Renal pelvis (tissue), 1 donor: ENCODE measurements at regions not wholly inside any gene's neighbourhood (a gene's known extent, or its start where the extent isn't known, plus 50 kb on each side); places are given as distances from the start of the nearest gene placed in this dataset.

ENCODE experiments used
- DNase-seq: peaks from one replicate; pipeline ENCODE4 v3.0.0-alpha.2; 2013

DNA sequence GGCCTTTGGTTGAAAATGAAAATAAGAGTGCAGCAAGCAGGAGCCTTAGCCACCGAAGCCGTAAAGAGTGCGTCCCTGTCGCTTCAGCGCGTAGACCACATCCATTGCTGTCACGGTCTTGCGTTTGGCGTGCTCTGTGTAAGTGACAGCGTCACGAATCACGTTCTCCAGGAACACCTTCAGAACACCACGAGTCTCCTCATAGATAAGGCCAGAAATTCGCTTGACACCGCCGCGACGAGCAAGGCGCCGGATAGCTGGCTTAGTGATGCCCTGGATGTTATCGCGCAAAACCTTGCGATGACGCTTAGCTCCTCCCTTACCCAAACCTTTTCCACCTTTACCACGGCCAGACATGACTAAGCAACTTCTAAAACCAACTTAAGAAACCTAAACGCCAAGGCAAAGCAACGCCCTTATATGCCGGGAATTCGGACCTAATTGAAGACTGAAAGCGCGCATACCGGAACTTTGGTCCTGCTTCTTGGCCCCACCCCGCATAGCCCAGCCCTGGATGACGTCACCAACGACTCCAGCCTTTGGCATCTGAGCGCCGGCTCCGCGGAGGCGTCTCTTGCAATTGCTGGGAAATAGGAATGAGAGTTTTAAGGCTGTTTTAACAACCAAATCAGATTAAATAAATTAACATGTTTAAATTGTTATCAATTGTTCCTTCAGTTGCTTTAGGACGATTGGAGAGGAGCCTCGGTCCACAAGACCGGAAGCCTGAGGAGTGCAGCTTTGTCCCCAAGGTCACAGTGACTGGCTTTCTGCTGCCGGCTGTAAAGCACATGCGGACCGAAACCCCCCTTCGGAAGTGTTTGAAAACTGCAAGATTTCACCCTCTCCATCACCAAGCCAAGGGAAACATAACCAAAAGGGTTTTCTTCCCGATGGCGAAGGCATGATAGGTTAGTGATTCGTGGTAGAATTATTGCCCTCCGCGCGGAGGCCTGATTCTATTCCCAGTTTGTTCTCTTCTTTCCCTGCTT is 79.6 kb upstream of the BTN3A2 start:
- peak; percentile 100 for DNase-seq

DNA sequence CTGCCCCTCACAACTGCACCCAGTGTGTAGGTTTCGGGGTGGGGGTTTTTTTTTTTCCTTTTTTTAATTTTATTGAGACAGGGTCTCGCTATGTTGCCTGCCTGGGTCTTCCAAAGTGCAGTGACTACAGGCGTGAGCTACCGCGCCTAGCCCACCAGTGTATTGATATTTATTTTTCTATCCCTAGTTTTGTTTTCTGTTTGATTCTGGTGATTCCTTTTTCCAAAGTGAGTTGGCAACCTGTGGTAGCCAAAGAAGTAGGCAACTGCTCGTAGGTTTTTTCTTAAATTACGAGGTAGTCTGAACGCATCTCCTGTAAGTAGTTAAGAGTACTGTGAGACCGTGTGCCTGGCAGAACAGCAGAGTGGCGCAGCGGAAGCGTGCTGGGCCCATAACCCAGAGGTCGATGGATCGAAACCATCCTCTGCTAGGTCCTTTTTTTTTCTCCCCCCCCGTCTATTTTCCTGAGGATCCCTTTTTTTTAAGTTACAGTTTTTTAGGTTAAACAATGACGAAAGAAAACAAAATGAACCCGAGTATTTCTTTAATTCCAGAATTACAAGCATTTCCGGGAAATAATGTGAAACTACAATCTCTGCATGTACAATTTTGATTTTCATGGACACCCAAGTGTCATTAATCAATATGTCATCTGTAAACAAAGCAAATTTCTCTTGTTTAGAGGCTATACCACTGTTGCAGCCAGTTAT is 78.7 kb upstream of the BTN3A2 start:
- peak; percentile 84 for DNase-seq

DNA sequence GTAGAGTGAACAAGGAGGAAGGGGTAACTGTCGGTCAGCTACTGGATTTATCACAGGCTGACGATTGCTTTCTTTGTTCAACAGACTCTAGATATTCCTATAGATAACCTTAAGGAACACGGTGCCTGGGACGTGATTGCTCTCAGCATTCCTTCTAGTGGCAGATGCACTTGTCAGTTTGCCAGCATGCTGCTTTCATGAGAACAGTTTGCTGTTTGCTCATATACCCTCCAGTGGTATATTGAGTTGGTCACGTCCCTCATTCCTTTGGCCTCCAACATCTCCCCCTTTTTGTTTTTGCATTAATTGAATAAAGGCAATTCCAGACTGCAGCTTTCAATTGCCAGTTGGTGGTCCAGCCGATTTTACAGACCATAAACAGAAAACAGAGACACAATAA is 76.8 kb upstream of the BTN3A2 start:
- DNase-seq = no peak

DNA sequence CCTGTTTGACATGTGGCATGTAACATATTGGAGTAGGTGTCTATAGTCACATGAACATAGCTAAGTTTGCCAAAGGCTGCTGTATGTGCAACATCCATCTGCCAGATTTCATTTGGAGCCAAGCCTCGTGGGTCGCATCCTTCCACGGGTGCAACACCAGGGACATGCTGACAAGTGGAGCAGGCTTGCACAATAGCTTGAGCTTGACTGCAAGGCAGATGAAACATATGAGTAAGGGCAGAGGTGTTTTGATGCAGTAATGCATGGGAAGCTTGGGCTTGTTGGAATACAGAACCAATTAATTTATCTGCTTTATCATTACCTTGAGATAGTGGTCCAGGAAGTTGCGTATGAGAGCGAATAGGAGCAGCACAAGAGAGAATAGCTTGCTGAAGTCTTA is 74.1 kb upstream of the BTN3A2 start:
- no peak for DNase-seq

DNA sequence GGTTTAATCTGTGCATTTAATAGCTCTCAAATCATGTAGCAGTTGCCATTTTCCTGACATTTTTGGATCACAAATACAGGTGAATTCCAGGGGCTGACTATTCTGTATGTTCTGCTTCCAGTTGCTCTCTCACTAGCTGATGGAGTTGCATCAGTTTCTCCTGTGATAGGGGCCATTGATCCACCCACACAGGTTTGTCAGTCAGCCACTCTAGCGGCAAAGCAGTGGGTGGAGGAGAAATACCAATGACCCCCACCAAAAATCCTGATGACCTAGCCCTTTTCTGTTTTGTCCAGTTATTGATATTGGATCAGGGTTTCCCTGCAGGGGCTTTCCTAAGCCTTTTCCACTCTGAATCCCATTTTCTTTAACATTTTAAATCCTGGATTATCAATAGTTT is 72.3 kb upstream of the BTN3A2 start:
- no peak for DNase-seq

DNA sequence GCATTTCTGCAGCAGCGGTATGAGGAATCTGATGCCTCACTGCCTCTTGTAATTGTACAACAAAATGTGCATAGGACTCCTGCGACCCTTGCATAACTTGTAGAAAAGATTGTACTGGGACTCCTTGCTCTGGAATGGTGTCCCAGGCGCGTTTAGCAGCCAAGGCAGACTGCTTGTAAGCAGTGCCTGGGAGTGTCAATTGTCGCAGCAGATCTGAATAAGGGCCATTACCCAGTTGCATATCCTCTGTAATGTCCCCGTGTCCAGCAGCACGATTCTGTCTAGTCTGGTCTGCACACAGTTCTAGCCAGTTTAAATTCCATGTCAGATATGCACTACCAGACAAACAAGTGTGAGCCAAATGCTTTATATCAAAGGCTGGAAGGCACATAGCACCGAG is 70.7 kb upstream of the BTN3A2 start:
- DNase-seq = no peak

DNA sequence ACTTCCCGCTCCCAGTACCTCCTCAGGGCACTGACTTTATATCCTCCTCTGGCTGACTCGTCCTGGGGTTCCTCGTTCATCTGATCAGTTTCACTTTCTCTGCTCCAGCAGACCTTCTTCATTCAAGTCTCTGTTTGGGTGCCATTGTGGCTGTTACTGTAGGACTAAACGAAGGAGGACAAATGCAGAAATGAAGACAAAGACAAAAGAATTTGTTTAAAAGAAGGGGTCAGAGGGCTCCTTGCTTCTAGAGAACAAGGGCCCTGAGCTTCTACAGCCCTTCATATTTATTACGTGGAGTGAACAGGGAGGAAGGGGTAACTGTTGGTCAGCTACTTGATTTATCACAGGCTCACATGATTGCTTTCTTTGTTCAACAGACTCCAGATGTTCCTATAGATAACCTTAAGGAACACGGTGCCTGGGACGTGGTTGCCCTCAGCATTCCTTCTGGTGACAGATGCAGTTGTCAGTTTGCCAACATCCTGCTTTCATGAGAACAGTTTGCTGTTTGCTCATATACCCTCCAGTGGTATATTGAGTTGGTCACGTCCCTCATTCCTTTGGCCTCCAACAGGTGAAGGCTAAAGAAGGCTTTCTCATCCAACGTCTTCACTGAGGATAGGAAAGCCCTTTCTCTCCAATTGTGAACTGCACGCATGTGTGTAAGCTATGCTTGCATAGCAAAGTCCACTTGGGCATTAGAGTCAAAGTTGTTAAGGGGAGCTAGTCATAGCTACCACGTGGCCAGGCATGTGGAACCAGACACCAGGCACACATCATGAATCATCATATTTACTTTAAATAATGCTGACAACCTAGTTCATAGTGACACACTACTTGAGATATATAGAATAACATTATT is 69.1 kb upstream of the BTN3A2 start:
- DNase-seq = no peak

- DNase-seq = no peak
Observed at GRCh38 chr6:26296556-26296856, 68.5 kb upstream of the BTN3A2 start.

DNA sequence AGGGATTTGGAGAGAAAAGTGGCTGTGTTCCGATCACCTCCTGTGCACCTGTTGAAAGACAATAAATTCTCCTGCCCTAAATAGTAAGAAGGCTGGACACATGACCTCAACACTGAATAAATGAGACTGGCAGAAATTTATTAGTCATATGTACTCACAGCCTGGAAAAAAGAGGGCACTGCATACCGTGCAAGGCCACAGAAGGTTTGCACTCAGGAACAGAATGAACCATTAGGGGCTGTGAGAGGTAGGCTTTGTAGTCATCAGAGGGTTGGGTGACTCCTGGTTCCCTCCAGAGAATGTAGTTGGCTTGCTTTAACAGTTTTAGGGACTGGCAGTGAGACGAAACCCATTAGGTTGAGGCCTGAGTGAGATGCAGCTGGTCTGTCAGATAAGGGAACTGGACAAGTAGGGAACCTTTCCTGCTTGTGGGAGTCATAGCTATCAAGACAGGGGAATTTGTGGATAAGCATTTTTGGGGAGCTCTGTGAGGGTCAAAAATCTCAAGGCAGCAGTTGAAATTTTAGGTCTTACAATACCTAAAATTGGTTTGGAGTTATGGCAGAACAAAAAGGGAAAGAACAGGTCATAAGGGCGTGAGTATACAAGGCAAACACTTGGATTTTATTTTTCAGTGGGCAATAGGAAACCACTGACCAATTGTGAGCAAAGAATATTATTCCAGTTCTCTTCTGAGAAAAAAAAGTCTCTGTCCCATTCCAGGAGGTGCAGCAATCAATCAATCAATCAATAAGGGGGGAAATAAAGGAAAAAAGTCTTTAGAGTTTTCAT is 67.9 kb upstream of the BTN3A2 start:
- DNase-seq = no peak

GRCh38 chr6:26299286-26300042 is 65.5 kb upstream of the BTN3A2 start:
- no peak for DNase-seq

- no peak for DNase-seq
Observed at GRCh38 chr6:26300043-26300331, 65.0 kb upstream of the BTN3A2 start.

DNA sequence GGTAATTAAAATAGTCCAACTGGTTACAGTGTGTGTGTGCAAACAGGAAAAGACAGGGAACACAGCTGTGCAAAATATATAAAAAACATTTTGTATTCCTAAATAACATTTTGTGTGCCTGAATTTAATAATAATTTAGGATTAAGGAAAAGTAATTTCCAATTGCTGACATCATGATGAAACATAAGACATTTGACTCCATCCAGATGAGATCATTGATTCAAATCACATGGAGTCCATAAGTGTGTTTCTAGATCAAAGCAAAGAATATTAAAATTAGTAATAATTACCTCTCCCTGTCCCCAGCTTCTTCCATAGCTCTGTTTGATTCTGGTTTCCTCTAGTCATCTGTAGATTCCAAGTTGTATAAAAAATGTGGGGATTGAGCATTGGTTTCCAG is 64.6 kb upstream of the BTN3A2 start:
- no peak for DNase-seq

- DNase-seq = no peak
Observed at GRCh38 chr6:26300828-26301227, 64.2 kb upstream of the BTN3A2 start.

GRCh38 chr6:26301638-26302037 is 63.4 kb upstream of the BTN3A2 start:
- DNase-seq = no peak

DNA sequence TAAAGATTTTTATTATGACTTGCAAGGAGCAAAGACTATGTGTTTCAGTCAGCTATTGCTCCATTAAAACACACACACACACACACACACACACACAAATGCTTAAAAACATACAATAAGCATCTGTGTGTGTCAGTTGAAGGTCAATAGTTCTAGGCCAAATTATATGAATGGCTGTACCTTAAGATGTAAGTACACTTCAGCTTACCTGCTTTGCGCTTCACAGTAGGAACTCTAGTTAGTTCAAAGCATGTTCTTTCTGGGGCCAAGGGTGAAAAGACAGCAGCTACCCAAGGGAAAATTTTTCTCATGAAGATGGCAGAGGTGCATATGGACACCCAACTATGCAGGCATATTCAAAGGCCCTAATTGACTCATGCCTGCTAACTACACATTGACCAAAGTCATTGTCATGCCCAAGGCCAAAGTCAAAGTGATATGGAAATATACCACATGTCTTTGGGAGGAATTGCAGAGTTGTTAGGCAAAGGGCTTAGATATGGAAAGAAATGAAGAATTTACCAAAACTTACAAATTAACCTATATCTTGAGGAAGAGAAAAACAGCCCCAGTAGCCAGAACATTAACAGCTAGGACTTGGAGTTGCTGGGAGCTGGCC is 61.9 kb upstream of the BTN3A2 start:
- no peak for DNase-seq

DNA sequence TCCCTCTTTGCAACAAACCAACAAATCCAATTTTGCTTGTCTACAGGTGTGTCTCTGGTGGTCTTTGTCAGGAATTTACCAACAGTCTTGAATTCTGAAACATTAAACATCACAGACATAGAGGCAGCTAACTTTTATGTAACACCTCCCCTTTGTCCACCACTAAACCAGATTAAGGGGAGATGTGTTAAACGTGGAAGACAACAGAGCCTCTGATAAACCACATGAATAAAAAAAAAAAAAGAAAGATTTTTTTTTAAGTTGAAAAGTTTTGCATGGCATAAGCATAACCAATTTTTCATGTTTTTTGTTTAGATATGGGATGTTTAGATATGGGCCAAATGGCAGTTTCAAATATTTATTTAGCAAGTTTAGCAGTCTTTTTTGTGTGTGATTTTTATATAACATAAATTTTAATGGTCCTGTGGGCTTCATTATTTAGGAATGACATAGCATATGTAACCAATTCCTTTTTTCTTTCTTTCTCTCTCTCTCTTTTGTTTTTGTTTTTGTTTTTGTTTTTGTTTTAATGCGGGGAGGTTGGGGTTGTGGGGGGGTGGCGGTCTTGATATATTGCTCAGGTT is 60.7 kb upstream of the BTN3A2 start:
- no peak for DNase-seq

- no peak for DNase-seq
Observed at GRCh38 chr6:26304797-26305640, 60.0 kb upstream of the BTN3A2 start.

DNA sequence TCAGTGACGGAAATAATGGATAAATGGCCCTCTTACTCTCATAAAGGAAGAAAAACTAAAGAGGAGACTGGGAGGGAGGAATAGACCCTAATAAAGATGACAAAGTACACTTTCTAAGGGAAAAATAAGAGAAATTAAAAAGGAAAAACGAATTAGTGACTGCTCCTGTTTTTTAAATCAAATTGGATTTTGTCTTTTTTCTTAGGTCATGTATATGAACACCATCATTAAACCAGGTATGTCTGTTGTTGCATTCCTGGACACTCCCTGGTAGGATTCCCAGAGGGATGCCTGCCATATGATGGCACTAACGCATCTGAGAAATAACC is 59.4 kb upstream of the BTN3A2 start:
- DNase-seq = no peak

GRCh38 chr6:26306232-26306631 is 58.8 kb upstream of the BTN3A2 start:
- DNase-seq = no peak
